ENCODE measurements at regions not wholly inside any gene's neighbourhood (a gene's known extent, or its start where the extent isn't known, plus 50 kb on each side); places are given as distances from the start of the nearest gene placed in this dataset.

- DNase-seq: no peak
These were observed 68.3 kb upstream of the DACH1 start for GRCh38 chr13:71935166-71935840.

- DNase-seq: no peak
These were observed 57.9 kb upstream of the DACH1 start for GRCh38 chr13:71924931-71925330.

DNA sequence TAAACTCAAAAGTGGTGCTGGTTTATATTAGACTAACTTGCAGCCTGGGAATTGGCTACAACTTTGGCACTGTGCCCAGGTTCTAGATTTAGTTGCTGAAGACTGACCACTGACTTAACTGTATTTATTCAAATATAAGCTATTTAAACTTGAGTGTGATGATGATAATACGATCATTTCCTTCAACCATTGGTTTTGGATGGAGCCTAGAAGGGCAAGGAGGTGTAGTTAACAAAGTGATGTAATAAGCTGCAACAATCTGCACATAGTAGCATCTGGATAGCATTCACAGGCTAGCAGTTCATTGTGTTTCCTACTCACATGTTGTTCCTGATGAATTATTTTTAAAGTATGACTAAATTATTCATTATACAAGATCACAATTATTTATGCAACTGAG, 55.2 kb upstream of the DACH1 start:
- DNase-seq: no peak
